ENCODE measurements at regions not wholly inside any gene's neighbourhood (a gene's known extent, or its start where the extent isn't known, plus 50 kb on each side); places are given as distances from the start of the nearest gene placed in this dataset.

DNA sequence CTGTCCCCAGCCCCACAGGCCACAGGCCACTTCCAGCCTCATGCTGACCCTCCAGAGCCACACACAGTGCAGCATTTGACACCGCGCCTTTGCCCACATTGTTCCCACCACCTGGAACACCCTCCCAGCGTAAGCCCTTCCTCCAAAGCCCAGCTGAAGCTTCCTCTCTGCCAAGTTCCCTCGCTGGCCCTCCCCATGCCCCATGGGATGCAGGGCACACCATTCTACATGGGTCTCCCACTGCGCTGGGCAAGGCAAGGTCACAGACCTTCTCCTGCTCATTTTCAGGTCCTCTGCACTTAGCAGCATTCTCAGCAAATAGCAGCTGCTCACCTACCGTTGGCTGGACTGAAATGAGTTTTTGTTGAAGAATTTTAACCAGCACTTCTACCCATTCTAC, 455.5 kb downstream of the EIPR1 start:
- TF ChIP-seq, protein P1, sequence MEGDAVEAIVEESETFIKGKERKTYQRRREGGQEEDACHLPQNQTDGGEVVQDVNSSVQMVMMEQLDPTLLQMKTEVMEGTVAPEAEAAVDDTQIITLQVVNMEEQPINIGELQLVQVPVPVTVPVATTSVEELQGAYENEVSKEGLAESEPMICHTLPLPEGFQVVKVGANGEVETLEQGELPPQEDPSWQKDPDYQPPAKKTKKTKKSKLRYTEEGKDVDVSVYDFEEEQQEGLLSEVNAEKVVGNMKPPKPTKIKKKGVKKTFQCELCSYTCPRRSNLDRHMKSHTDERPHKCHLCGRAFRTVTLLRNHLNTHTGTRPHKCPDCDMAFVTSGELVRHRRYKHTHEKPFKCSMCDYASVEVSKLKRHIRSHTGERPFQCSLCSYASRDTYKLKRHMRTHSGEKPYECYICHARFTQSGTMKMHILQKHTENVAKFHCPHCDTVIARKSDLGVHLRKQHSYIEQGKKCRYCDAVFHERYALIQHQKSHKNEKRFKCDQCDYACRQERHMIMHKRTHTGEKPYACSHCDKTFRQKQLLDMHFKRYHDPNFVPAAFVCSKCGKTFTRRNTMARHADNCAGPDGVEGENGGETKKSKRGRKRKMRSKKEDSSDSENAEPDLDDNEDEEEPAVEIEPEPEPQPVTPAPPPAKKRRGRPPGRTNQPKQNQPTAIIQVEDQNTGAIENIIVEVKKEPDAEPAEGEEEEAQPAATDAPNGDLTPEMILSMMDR (IDR thresholded peaks at IDR 0.05): no peak
- no peak for TF ChIP-seq POLR2A (IDR thresholded peaks at IDR 0.05)

Measured in thyroid gland (tissue), 4 donors.